Activated naive CD4-positive, alpha-beta T cell treated with Interleukin-2 at 50 U/mL for 16 hours (primary cell): ENCODE measurements at regions not wholly inside any gene's neighbourhood (a gene's known extent, or its start where the extent isn't known, plus 50 kb on each side); places are given as distances from the start of the nearest gene placed in this dataset.

Experiments used
- DNase-seq: peaks from one replicate; pipeline ENCODE4 v3.0.0-alpha.2; 2020

- no peak for DNase-seq
Observed at GRCh38 chr1:206411321-206411720, 59.0 kb upstream of the IKBKE start.

- no peak for DNase-seq
Observed at GRCh38 chr1:206415942-206416341, 54.3 kb upstream of the IKBKE start.

- DNase-seq: no peak
Observed at GRCh38 chr1:206417774-206418614, 52.3 kb upstream of the IKBKE start.

- DNase-seq: no peak
Observed at GRCh38 chr1:206419250-206419649, 51.0 kb upstream of the IKBKE start.

- no peak for DNase-seq
Observed at GRCh38 chr1:206419783-206420182, 50.5 kb upstream of the IKBKE start.

GRCh38 chr1:206420471-206420870 lies 49.8 kb upstream of the IKBKE start:
- DNase-seq: no peak
